ENCODE measurements at regions not wholly inside any gene's neighbourhood (a gene's known extent, or its start where the extent isn't known, plus 50 kb on each side); places are given as distances from the start of the nearest gene placed in this dataset.
A peak's percentile ranks its signal among the peaks of the same experiment; 100 is the strongest.
"Not testable (repeated sequence)": the region's sequence is repeated elsewhere in the genome, so short reads cannot be mapped to it uniquely, and the experiment has no call there.

GRCh38 chr4:140244328-140244727 is 90.3 kb upstream of the MAML3 start:
- no peak for DNase-seq

- no peak for DNase-seq
Measured at GRCh38 chr4:140243278-140243753, 89.3 kb upstream of the MAML3 start.

GRCh38 chr4:140242357-140243277 is 88.6 kb upstream of the MAML3 start:
- no peak for DNase-seq

DNA sequence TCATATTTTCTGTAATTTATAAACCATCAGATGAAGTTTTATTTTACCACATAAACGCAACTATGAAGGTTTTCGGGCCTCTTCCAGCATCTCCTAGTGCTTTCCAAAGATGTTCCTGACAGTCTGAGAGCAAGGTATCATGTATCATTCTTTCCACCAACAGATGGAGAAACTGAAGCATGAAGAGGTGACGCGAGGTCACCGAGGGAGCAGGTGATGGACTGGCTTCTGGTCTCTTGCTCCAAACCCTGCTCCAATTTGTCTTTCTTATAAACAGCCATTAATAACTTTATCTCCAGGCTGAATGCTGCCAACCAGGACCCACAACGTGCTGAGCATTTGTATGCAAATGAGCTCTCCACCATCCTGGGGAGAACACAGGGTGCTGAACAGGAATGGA is 86.3 kb upstream of the MAML3 start:
- DNase-seq = no peak

GRCh38 chr4:140239311-140239710 is 85.3 kb upstream of the MAML3 start:
- DNase-seq = no peak

DNA sequence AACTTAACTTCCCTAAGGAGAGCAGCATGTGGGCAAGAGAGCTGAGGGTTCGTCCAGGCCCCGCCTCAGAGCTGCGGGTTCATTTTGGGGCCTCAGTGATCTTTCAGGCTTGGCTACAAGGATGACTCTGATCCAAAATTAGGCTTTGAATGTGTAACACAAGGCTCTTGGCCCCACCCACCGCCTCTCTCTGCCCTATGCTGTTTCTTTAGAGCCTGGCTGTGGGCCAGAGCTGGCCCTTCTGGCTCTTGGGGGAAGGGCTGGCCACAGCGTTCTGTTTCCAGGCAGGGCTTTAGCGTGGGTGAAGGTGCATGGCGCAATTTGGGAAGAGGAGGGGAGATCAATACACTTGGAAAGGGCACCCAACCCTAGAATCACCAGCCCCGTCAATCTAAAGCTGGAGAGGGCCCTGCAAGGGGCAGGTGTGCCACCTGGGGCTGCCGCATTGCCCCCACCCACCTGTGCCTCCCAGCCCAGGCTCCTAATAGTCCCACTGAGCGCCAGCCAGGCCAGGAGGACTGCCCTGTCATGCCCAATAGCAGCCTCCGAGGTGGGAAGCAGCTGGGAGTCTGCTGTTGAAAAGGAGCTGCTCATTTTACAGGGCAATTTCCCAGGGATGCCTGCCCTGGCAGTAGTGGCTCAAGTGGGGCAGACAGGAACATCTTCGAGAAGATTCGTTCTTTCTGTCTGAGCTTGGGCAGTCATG is 84.5 kb upstream of the MAML3 start:
- peak; percentile 61 for DNase-seq

DNA sequence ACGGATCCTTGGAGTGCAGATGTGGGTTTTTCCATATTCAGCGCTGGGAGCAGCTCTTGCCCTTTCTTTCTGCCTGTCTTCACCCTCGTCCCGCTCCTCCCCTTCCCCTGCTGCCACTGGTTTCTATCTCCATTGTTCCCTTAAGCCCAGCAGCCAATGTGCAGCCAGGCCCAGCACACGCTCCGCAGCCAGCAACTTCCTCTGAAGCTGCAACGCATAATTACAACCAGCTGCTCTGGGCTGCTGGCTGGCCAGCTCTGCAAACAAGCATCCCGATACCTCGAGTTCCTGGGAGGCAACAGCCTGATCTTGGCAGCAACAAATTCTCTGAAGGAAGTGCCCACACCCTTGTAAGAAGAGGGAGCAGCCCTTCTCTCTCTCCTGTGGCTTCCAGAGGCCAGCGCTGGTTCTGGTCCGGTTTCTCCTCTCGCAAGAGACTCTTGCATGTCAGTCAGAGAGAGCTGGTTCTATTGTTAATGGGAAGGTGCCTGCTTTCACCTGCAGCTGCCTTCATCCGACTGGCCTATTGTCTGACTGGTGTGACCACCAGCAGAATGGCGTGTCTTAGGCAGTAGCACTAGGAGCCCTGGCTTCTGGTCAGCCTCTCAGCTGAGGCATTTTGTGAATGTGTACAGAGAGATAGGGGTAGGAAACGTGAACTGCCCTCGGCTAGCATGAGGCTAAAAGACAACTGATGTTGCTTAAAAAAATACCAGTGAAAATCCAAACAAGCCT is 83.8 kb upstream of the MAML3 start:
- DNase-seq = peak; percentile 83

DNA sequence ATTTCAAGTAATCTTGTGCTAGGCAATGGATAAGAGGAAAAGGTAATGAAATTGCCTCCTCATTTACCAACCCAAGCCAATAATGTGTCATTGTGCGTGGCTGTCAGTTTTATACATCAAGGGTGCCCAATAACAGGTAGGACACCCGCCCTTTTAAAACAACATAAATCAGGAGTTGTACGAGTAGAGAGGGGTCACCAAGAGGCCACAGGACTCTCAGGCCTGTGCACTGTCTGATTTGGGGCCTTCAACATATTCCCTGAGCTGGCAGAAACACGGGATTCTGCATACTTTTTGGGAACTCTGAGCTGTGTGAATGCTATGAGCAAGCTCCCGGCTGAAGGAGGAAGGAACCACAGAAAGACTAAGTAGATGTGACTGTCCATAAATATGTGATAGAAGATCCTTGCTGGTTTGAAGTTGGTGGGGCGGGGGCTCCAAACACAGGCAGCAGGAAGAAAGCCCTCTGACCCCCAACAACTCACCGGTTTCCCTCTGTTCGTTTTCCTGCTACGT is 82.7 kb upstream of the MAML3 start:
- DNase-seq = no peak

- no peak for DNase-seq
Measured at GRCh38 chr4:140234697-140235060, 80.7 kb upstream of the MAML3 start.

DNA sequence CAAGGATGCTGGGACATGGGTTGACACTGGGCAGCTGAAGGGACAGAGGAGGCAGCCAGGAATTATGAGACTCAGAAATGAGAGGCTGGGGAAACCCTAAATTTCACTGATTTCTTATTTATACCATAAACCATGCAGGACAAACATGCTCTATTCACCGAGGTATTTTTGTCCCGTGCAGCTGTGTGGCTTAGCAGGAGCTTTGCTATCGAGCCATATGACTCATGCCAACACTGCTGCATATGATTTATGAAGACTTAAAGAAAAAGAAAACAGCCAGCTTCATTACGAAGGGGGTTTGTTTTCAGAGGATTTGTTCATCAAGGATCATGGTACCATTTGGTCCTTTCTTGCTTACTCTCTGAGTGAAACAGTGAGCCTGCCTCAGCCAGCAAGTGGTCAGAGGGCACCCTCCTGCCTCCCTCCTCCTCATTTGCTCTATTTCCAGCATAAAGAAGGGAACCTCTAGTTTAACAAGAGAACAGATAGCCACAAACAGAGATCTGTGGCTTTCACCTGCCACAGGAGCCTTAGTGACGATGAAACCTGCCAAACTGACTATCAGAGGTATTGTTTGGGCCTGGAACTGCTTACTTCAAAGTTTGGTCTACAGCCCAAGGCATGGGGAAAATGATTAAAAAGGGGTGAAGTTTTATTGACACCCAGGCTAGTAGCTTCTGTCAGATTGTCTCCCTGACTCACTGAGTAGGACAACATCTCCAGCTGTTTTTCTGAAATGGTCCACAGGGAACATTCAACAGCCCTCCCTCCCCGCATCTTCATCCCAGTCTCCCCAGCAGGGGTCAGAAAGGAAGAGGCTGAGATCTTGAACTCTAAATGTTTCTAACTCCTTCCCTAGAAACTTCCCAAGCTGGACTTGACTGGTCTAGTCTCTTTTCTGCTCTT is 80.1 kb upstream of the MAML3 start:
- DNase-seq = no peak

DNA sequence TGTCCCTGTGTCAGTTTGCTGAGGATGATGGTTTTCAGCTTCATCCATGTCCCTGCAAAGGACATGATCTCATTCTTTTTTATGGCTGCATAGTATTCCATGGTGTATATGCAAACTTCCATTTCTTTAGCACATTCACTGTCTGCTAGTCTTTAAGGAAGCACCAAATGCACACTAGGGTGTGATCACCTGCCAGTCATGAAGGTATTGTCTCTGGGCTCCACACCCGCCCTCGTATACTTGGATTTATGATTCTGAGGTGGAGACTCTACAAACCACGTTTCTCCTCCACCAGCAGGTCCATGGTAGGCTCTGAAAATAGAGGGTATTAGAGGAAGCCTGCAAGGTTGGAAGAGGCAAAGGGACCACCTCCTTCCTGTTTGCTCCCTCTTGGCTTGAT is 75.9 kb upstream of the MAML3 start:
- no peak for DNase-seq

DNA sequence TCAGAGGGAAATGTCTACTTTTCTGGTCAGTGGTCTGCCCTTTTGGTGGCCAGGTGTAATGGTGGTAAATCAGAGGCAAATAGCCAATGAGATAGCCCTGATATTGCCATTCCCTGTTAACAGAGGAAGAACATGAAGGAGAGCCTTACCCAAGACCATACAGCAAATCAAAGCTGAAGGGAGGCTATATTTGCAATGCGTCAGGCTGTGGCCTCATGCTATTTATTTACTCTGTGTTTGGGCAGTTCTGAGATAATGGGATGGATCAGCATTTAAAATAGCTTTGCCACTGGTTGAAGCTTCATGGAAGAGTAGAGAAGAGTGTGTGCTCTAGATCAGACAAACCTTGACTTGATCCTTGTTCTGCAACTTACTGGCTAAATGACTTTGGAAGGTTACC is 73.3 kb upstream of the MAML3 start:
- no peak for DNase-seq

- no peak for DNase-seq
Measured at GRCh38 chr4:140223056-140223810, 69.2 kb upstream of the MAML3 start.

DNA sequence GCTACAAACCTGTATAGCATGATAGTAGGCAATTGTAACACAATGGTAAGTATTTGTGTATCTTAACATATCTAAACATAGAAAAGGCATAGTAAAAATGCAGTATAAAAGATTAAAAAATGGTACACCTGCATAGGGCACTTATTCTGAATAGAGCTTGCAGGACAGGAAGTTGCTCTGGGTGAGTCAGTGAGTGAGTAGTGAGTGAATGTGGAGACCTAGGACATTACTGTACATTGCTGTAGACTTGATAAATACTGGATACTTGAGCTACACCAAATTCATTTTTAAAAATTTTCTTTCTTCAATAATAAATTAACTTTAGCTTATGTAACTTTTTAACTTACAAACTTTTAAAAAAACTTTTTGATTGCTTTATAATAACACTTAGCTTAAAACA is 68.2 kb upstream of the MAML3 start:
- DNase-seq = no peak

- DNase-seq = no peak
Measured at GRCh38 chr4:140220058-140220457, 66.1 kb upstream of the MAML3 start.

GRCh38 chr4:140219567-140219966 is 65.6 kb upstream of the MAML3 start:
- no peak for DNase-seq

DNA sequence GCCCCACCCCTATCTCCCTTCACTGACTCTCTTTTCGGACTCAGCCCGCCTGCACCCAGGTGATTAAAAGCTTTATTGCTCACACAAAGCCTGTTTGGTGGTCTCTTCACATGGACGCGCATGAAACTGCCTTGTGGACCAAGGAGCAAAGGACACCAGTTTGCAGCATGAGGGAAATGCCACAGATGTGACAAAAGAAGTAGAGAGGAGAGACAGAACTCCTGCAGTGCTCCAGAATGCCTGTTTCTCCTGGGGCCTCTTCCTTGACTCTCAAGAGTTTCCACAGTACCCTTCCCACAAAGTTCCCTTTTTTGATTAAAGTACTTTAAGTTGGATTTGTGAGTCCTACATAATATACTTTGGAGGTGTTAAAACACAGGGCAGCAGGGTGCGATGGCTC is 65.1 kb upstream of the MAML3 start:
- DNase-seq = not testable (repeated sequence)

DNA sequence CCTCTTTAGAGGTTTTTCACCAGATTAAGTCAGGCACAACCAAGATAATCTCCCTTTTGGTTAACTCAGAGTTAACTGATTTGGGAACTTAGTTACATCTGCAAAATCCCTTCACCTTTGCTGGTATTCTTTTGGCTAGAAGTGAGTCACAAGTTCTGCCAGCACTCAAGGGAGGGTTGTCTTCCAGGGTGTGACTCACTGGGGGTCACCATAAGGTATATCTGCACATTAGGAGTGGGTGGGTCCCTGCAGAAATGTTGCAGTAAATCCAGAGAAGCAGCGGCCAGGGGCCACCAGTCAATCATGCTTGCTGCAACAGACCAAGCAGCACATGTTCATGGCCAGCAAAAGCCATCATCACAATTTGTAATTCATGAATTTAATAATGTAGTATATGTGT is 59.8 kb upstream of the MAML3 start:
- DNase-seq = no peak

DNA sequence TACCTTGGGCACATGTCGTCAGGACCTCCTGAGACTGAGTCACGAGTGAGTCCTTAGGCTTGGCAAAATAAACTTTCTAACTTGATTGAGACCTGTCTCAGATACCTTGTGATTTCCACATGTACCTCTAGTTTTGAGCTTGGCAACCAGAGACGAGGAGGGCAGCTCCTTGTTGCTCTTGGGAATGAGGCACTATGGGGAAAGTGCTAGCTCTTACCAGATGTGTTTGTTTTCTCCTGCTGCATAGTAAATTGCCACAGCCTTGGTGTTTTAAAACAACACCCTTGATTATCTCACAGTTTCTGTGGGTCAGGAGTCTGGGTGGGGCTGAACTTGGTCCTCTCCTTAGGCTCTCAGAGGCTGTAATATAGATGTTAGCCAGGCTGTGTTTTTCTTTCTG is 59.1 kb upstream of the MAML3 start:
- DNase-seq = no peak

- no peak for DNase-seq
Measured at GRCh38 chr4:140212646-140213045, 58.7 kb upstream of the MAML3 start.

GRCh38 chr4:140212194-140212593 is 58.2 kb upstream of the MAML3 start:
- no peak for DNase-seq

Data from midbrain (tissue), 1 donor.